ENCODE measurements at regions not wholly inside any gene's neighbourhood (a gene's known extent, or its start where the extent isn't known, plus 50 kb on each side); places are given as distances from the start of the nearest gene placed in this dataset.
"Not testable (repeated sequence)": the region's sequence is repeated elsewhere in the genome, so short reads cannot be mapped to it uniquely, and the experiment has no call there.

DNA sequence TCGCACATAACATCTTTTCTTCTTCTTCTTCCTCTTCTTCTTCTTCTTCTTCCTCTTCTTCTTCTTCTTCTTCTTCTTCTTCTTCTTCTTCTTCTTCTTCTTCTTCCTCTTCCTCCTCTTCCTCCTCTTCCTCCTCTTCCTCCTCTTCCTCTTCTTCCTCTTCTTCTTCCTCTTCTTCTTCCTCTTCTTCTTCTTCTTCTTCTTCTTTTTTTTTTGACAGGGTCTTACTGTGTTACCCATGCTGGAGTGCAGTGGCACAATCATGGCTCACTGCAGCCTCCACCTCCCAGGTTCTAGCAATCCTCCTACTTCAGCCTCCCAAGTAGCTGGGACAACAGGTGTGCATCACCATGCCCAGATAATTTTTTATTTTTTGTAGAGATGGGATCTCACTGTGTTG is 151.0 kb upstream of the HS3ST2 start:
- TF ChIP-seq, protein P1, sequence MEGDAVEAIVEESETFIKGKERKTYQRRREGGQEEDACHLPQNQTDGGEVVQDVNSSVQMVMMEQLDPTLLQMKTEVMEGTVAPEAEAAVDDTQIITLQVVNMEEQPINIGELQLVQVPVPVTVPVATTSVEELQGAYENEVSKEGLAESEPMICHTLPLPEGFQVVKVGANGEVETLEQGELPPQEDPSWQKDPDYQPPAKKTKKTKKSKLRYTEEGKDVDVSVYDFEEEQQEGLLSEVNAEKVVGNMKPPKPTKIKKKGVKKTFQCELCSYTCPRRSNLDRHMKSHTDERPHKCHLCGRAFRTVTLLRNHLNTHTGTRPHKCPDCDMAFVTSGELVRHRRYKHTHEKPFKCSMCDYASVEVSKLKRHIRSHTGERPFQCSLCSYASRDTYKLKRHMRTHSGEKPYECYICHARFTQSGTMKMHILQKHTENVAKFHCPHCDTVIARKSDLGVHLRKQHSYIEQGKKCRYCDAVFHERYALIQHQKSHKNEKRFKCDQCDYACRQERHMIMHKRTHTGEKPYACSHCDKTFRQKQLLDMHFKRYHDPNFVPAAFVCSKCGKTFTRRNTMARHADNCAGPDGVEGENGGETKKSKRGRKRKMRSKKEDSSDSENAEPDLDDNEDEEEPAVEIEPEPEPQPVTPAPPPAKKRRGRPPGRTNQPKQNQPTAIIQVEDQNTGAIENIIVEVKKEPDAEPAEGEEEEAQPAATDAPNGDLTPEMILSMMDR (conservative IDR thresholded peaks at IDR 0.05 in 1 of 2, IDR thresholded peaks at IDR 0.05 in 1 of 2; ENCODE audit: low read depth in 1 of 2, low read length in 2 of 2), result not testable (repeated sequence)
- TF ChIP-seq EZH2 (IDR thresholded peaks at IDR 0.05; ENCODE audit: low read length, missing control alignments), result not testable (repeated sequence)
